C4-2B (cell line): ENCODE measurements at regions not wholly inside any gene's neighbourhood (a gene's known extent, or its start where the extent isn't known, plus 50 kb on each side); places are given as distances from the start of the nearest gene placed in this dataset.

ENCODE experiments used
- H3K27ac ChIP-seq: fragments of 450-650 bp; 2 replicates; pipeline ENCODE4 v1.5.1; 2017
- CTCF ChIP-seq: fragments of 450-650 bp; conservative IDR thresholded peaks from 2 replicates; pipeline ENCODE4 v1.5.1; 2017; ENCODE audit warnings: mild to moderate bottlenecking
- ZFX ChIP-seq: fragments of 450-650 bp; IDR thresholded peaks from 2 replicates; pipeline ENCODE4 v1.6.1; 2017

GRCh38 chrX:146456058-146456457 lies 353.5 kb upstream of the CXorf51B start:
- no peak for TF ChIP-seq CTCF
- TF ChIP-seq ZFX = no peak
- no peak overlapping the region for H3K27ac ChIP-seq

GRCh38 chrX:146477341-146477740 lies 332.2 kb upstream of the CXorf51B start:
- no peak overlapping the region for H3K27ac ChIP-seq
- TF ChIP-seq ZFX (no peak), CTCF (no peak)

- TF ChIP-seq ZFX = no peak
- TF ChIP-seq CTCF = peak; percentile 33
- no peak overlapping the region for H3K27ac ChIP-seq
These were observed 327.8 kb upstream of the CXorf51B start for GRCh38 chrX:146481735-146482134.
